OCI-LY3 (cell line): ENCODE measurements at regions not wholly inside any gene's neighbourhood (a gene's known extent, or its start where the extent isn't known, plus 50 kb on each side); places are given as distances from the start of the nearest gene placed in this dataset.

Experiments used
- H2AFZ ChIP-seq: fragments of 200-600, 300-600 bp; shearing (Covaris generic); 2 replicates; pipeline ENCODE4 v1.6.0; 2014; ENCODE audit warnings: antibody characterized with exemption, low read depth, low read length
- H3K27ac ChIP-seq: fragments of 200-600, 300-600 bp; sonication (generic); 2 replicates; pipeline ENCODE4 v1.5.1; 2014; ENCODE audit warnings: mild to moderate bottlenecking, low read length, moderate library complexity, mixed read lengths
- H3K27me3 ChIP-seq: fragments of 200-600, 300-600 bp; sonication (generic); 2 replicates; pipeline ENCODE4 v1.6.1; 2014; ENCODE audit warnings: low read depth, low read length, mixed read lengths
- H3K36me3 ChIP-seq: fragments of 200-600, 300-600 bp; sonication (generic); replicated peaks from 2 replicates; pipeline ENCODE3; 2014; ENCODE audit warnings: low read depth, low read length, mixed read lengths
- H3K4me1 ChIP-seq: fragments of 300-600, 200-600 bp; sonication (generic); 2 replicates; pipeline ENCODE4 v1.6.1; 2014; ENCODE audit warnings: low read length, mixed read lengths
- H3K4me2 ChIP-seq: fragments of 200-600, 300-600 bp; sonication (generic); 2 replicates; pipeline ENCODE4 v1.6.1; 2014; ENCODE audit warnings: low read length, mixed read lengths
- H3K4me3 ChIP-seq: fragments of 300-600, 200-600 bp; sonication (generic); 2 replicates; pipeline ENCODE4 v1.5.1; 2014; ENCODE audit warnings: antibody characterized with exemption, mild to moderate bottlenecking, low read length, moderate library complexity
- H3K79me2 ChIP-seq: fragments of 300-600, 200-600 bp; shearing (Covaris generic); 2 replicates; pipeline ENCODE4 v1.6.1; 2014; ENCODE audit warnings: mild to moderate bottlenecking, low read length, mixed read lengths
- H3K9ac ChIP-seq: fragments of 300-600, 200-600 bp; shearing (Covaris generic); 2 replicates; pipeline ENCODE4 v1.6.0; 2014; ENCODE audit warnings: mild to moderate bottlenecking, low read length, moderate library complexity
- H3K9me3 ChIP-seq: fragments of 200-600, 300-600 bp; shearing (Covaris generic); 2 replicates; pipeline ENCODE4 v1.6.1; 2014; ENCODE audit warnings: low read length, mixed read lengths; ENCODE audit not compliant: insufficient read depth
- H4K20me1 ChIP-seq: fragments of 200-600, 300-600 bp; sonication (generic); 2 replicates; pipeline ENCODE4 v1.6.1; 2016; ENCODE audit warnings: low read length, mixed read lengths; ENCODE audit not compliant: insufficient read depth
- CTCF ChIP-seq: fragments of 200-600, 300-600 bp; sonication (generic); IDR thresholded peaks from 2 replicates; pipeline ENCODE4 v1.5.1; 2014; ENCODE audit warnings: antibody characterized with exemption, low read length, low read depth
- EZH2phosphoT487 ChIP-seq: fragments of 200-600 bp; shearing (Covaris generic); IDR thresholded peaks from 2 replicates; pipeline ENCODE4 v1.6.1; 2018; ENCODE audit warnings: antibody characterized with exemption, mixed run types, low read depth

- Histone ChIP-seq H3K79me2 (no peaks in the 10 kb centered on the region), H3K27ac (no peak overlapping the region), H2AFZ (no peak overlapping the region), H3K4me1 (no peaks in the 10 kb centered on the region), H3K4me2 (no peak overlapping the region), H3K9ac (no peak overlapping the region), H3K9me3 (no peaks in the 10 kb centered on the region), H3K36me3 (no peaks in the 10 kb centered on the region), H4K20me1 (no peaks in the 10 kb centered on the region), H3K4me3 (no peak overlapping the region), H3K27me3 (no peaks in the 10 kb centered on the region)
- TF ChIP-seq EZH2phosphoT487: no peak
- TF ChIP-seq CTCF: no peak
Observed at GRCh38 chr2:80889009-80889408, 584.5 kb upstream of the LRRTM1 start.

GRCh38 chr2:80887841-80888378 is 583.4 kb upstream of the LRRTM1 start:
- TF ChIP-seq CTCF (no peak), EZH2phosphoT487 (no peak)
- Histone ChIP-seq H3K4me2 (no peak overlapping the region), H3K9ac (no peak overlapping the region), H3K79me2 (no peaks in the 10 kb centered on the region), H3K27me3 (no peaks in the 10 kb centered on the region), H3K36me3 (no peaks in the 10 kb centered on the region), H3K9me3 (no peaks in the 10 kb centered on the region), H3K27ac (no peak overlapping the region), H3K4me1 (no peaks in the 10 kb centered on the region), H3K4me3 (no peak overlapping the region), H4K20me1 (no peaks in the 10 kb centered on the region), H2AFZ (no peak overlapping the region)

GRCh38 chr2:80874374-80874773 is 569.8 kb upstream of the LRRTM1 start:
- H3K79me2 ChIP-seq: no peaks in the 10 kb centered on the region
- no peaks in the 10 kb centered on the region for H3K27me3 ChIP-seq
- no peak overlapping the region for H3K4me3 ChIP-seq
- TF ChIP-seq CTCF (no peak), EZH2phosphoT487 (no peak)
- H3K9me3 ChIP-seq: no peaks in the 10 kb centered on the region
- no peak overlapping the region for H2AFZ ChIP-seq
- no peaks in the 10 kb centered on the region; the same call in 1 of the 2 replicates for H3K4me1 ChIP-seq
- H3K36me3 ChIP-seq: no peaks in the 10 kb centered on the region
- H3K4me2 ChIP-seq: no peak overlapping the region
- no peak overlapping the region for H3K9ac ChIP-seq
- H3K27ac ChIP-seq: no peak overlapping the region
- no peaks in the 10 kb centered on the region for H4K20me1 ChIP-seq

- Histone ChIP-seq H3K27ac (no peak overlapping the region), H2AFZ (peak overlapping the region; percentile 55; the same call in 1 of the 2 replicates)
- TF ChIP-seq EZH2phosphoT487 (no peak), CTCF (no peak)
Observed at GRCh38 chr2:80869858-80870438, 565.4 kb upstream of the LRRTM1 start.

More at GRCh38 chr2:80869858-80870438, 565.4 kb upstream of the LRRTM1 start:
- H3K79me2 ChIP-seq: no peaks in the 10 kb centered on the region
- H3K4me1 ChIP-seq: no peaks in the 10 kb centered on the region; the same call in 1 of the 2 replicates
- no peak overlapping the region for H3K9ac ChIP-seq
- no peaks in the 10 kb centered on the region for H3K27me3 ChIP-seq
- peak overlapping the region; percentile 51 for H3K4me2 ChIP-seq
- no peaks in the 10 kb centered on the region for H3K9me3 ChIP-seq
- peak overlapping the region; percentile 27 for H3K4me3 ChIP-seq
- no peaks in the 10 kb centered on the region for H3K36me3 ChIP-seq
- H4K20me1 ChIP-seq: no peaks in the 10 kb centered on the region
